ENCODE measurements at regions not wholly inside any gene's neighbourhood (a gene's known extent, or its start where the extent isn't known, plus 50 kb on each side); places are given as distances from the start of the nearest gene placed in this dataset.

DNA sequence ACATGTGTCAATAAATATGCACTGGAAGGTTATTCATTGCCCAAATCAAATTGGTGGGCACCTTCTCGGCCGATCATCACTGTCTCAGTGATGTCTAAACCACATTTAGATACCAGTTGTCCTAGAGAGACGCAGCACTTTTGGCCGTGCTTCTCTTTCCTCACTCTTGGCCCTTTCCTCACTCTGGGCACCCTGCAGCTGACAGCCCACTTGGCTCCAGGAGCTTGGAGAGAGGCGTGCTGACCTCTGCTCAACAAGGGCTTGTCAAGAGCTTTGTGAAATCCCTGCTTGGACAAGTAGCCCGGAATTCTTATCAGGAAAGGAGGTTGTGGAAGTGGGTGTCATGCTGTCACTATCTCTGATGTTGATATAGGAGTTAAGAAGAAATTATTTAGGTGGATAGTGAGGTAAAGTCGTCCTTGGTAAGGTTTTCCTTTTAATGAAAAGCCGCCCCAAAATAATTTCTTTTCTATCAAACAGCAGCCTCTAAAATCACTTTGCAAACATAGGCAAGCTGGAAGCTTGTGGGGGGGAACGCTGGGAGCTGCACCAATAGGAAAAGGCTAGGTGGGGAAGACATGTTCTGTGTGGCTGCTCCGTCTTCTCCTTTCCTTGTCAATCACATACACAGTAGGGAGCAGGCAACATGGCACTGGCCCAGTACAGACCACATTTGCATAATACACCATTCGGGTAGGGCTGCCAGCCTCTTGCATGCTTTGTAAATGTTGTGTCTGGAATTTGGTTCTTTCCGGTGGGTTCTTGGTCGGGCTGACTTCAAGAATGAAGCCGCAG is 126.8 kb upstream of the UBE3A start:
- TF ChIP-seq CHD2 (IDR thresholded peaks at IDR 0.05; ENCODE audit: low read length) (no peak), GTF2F1 (IDR thresholded peaks at IDR 0.05; ENCODE audit: borderline replicate concordance, low read depth, low read length) (no peak), TAF1 (IDR thresholded peaks at IDR 0.05; ENCODE audit: low read depth, low read length) (no peak), BRCA1 (IDR thresholded peaks at IDR 0.05; ENCODE audit: low read depth, low read length) (no peak), SP1 (IDR thresholded peaks at IDR 0.05; ENCODE audit: low read depth, low read length) (no peak), POLR2A (IDR thresholded peaks at IDR 0.05; ENCODE audit: control extremely low read depth in 1 of 2, low read depth in 2 of 2, low read length in 2 of 2) (no peak), CREB1 (IDR thresholded peaks at IDR 0.05) (no peak), CEBPB (IDR thresholded peaks at IDR 0.05; ENCODE audit: low read depth, low read length) (no peak), CBX5 (IDR thresholded peaks at IDR 0.05; ENCODE audit: low read depth, low read length) (no peak), JUND (IDR thresholded peaks at IDR 0.05; ENCODE audit: low read length) (no peak)
- TF ChIP-seq, protein P1, sequence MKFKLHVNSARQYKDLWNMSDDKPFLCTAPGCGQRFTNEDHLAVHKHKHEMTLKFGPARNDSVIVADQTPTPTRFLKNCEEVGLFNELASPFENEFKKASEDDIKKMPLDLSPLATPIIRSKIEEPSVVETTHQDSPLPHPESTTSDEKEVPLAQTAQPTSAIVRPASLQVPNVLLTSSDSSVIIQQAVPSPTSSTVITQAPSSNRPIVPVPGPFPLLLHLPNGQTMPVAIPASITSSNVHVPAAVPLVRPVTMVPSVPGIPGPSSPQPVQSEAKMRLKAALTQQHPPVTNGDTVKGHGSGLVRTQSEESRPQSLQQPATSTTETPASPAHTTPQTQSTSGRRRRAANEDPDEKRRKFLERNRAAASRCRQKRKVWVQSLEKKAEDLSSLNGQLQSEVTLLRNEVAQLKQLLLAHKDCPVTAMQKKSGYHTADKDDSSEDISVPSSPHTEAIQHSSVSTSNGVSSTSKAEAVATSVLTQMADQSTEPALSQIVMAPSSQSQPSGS (IDR thresholded peaks at IDR 0.05; ENCODE audit: low read length) = no peak
- TF ChIP-seq, protein P2, sequence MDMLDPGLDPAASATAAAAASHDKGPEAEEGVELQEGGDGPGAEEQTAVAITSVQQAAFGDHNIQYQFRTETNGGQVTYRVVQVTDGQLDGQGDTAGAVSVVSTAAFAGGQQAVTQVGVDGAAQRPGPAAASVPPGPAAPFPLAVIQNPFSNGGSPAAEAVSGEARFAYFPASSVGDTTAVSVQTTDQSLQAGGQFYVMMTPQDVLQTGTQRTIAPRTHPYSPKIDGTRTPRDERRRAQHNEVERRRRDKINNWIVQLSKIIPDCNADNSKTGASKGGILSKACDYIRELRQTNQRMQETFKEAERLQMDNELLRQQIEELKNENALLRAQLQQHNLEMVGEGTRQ (IDR thresholded peaks at IDR 0.05; ENCODE audit: low read length) = no peak
- TF ChIP-seq, protein P3, sequence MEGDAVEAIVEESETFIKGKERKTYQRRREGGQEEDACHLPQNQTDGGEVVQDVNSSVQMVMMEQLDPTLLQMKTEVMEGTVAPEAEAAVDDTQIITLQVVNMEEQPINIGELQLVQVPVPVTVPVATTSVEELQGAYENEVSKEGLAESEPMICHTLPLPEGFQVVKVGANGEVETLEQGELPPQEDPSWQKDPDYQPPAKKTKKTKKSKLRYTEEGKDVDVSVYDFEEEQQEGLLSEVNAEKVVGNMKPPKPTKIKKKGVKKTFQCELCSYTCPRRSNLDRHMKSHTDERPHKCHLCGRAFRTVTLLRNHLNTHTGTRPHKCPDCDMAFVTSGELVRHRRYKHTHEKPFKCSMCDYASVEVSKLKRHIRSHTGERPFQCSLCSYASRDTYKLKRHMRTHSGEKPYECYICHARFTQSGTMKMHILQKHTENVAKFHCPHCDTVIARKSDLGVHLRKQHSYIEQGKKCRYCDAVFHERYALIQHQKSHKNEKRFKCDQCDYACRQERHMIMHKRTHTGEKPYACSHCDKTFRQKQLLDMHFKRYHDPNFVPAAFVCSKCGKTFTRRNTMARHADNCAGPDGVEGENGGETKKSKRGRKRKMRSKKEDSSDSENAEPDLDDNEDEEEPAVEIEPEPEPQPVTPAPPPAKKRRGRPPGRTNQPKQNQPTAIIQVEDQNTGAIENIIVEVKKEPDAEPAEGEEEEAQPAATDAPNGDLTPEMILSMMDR (IDR thresholded peaks at IDR 0.05; ENCODE audit: control extremely low read depth in 1 of 3, insufficient read depth in 1 of 3, low read depth in 1 of 3, low read length in 3 of 3) = no peak
- TF ChIP-seq, protein P4, sequence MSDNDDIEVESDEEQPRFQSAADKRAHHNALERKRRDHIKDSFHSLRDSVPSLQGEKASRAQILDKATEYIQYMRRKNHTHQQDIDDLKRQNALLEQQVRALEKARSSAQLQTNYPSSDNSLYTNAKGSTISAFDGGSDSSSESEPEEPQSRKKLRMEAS (IDR thresholded peaks at IDR 0.05) = no peak
